PC-9 (cell line): ENCODE measurements at regions not wholly inside any gene's neighbourhood (a gene's known extent, or its start where the extent isn't known, plus 50 kb on each side); places are given as distances from the start of the nearest gene placed in this dataset.

Experiments used
- BruUV-seq: library from RNA; stranded (reverse); fragments of 400-500 nt; replicated peaks from 2 replicates; lab custom pipeline; 2021; lab: Mats Ljungman, UMichigan
- CTCF ChIA-PET: fragments of 300-600 bp; sonication (Branson Sonifier 250); formaldehyde crosslinking; loops from one replicate; lab custom pipeline; 2022; ENCODE audit warnings: antibody characterized with exemption; lab: Charles Lee
- POLR2A ChIA-PET: fragments of 300-600 bp; sonication (Branson Sonifier 250); formaldehyde crosslinking; loops from one replicate; lab custom pipeline; 2022; ENCODE audit warnings: antibody characterized with exemption; ENCODE audit not compliant: unreplicated experiment; lab: Charles Lee
- DNase-seq, 2 experiments: peaks; one replicate each; pipeline versions ENCODE4 v3.0.0 to v3.0.0-alpha.2; 2015 to 2022; ENCODE audit warnings: mixed read lengths in 1 of 2
- H2AFZ ChIP-seq: fragments of 200-600 bp; sonication (generic); 2 replicates; pipeline ENCODE4 v1.8.1; 2017; ENCODE audit warnings: antibody characterized with exemption
- H3F3A ChIP-seq: fragments of 200-600 bp; sonication (generic); 2 replicates; pipeline ENCODE4 v1.8.1; 2017; ENCODE audit warnings: antibody characterized with exemption, mild to moderate bottlenecking, low read depth; ENCODE audit not compliant: insufficient read depth
- H3K27ac ChIP-seq: fragments of 200-600 bp; sonication (generic); 2 replicates; pipeline ENCODE4 v1.6.1; 2016; ENCODE audit warnings: mixed run types
- H3K27me3 ChIP-seq: fragments of 200-600 bp; sonication (generic); 2 replicates; pipeline ENCODE4 v1.6.1; 2016; ENCODE audit warnings: low read depth, mixed run types; ENCODE audit not compliant: insufficient read depth
- H3K36me3 ChIP-seq: fragments of 200-600 bp; sonication (generic); 2 replicates; pipeline ENCODE4 v1.6.1; 2016; ENCODE audit warnings: low read depth, mixed run types
- H3K4me1 ChIP-seq: fragments of 200-600 bp; sonication (generic); replicated peaks from 2 replicates; pipeline ENCODE4 v1.6.1; 2016; ENCODE audit warnings: mixed run types; ENCODE audit not compliant: insufficient read depth
- H3K4me2 ChIP-seq: fragments of 200-600 bp; sonication (generic); 2 replicates; pipeline ENCODE4 v1.6.1; 2017; ENCODE audit warnings: mixed run types
- H3K4me3 ChIP-seq: fragments of 200-600 bp; sonication (generic); 2 replicates; pipeline ENCODE4 v1.6.1; 2016; ENCODE audit warnings: mixed run types
- H3K79me2 ChIP-seq: fragments of 200-600 bp; sonication (generic); 2 replicates; pipeline ENCODE4 v1.6.1; 2017; ENCODE audit warnings: low read depth, mixed run types
- H3K9me2 ChIP-seq: fragments of 200-600 bp; sonication (generic); 2 replicates; pipeline ENCODE4 v1.8.1; 2017; ENCODE audit warnings: mild to moderate bottlenecking; ENCODE audit not compliant: insufficient read depth
- H3K9me3 ChIP-seq: fragments of 200-600 bp; sonication (generic); 2 replicates; pipeline ENCODE4 v1.8.1; 2016; ENCODE audit warnings: low read depth; ENCODE audit not compliant: insufficient read depth
- H4K20me1 ChIP-seq: fragments of 200-600 bp; sonication (generic); 2 replicates; pipeline ENCODE4 v1.8.1; 2017; ENCODE audit not compliant: insufficient read depth
- EZH2 ChIP-seq: fragments of 200-600 bp; sonication (generic); IDR thresholded peaks from 2 replicates; pipeline ENCODE4 v1.8.0; 2017; ENCODE audit warnings: antibody characterized with exemption, low read depth
- intact Hi-C: fragments of 100-400 bp; cut with micrococcal nuclease; formaldehyde crosslinking; loops from one replicate; pipeline ENCODE4 v1.10.0; 2022; ENCODE audit not compliant: unreplicated experiment
- TF ChIP-seq, protein P1 (sequence below): fragments of 200-600 bp; sonication (generic); conservative IDR thresholded peaks from 2 replicates; pipeline ENCODE4 v1.6.1; 2017; ENCODE audit warnings: mixed run types, antibody characterized with exemption, mild to moderate bottlenecking, moderate library complexity

DNA sequence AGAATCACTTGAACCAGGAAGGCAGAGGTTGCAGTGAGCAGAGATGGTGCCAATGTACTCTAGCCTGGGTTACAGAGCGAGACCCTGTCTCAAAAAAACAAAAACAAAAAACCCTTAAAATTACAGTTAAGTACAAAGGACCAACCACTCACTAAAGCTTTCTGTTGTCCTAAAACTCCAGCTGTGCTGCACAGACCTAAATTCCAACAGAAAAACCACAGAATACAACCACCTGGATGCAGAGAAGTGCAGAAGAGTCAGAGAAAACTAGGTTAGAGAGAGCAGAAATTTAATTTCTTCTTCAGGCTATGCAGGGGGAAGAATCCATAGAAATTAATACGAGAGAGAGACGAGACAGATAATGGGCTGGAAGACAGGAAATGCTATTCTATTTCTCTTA lies 376.8 kb upstream of the CXorf51A start:
- Histone ChIP-seq H2AFZ (no peak overlapping the region), H3K4me2 (no peak overlapping the region), H3K79me2 (no peaks in the 10 kb centered on the region), H3K36me3 (no peaks in the 10 kb centered on the region), H3K27ac (no peak overlapping the region), H3K9me2 (no peaks in the 10 kb centered on the region; the same call in 1 of the 2 replicates), H4K20me1 (no peaks in the 10 kb centered on the region), H3K4me3 (no peak overlapping the region), H3K9me3 (no peaks in the 10 kb centered on the region), H3K27me3 (no peaks in the 10 kb centered on the region), H3K4me1 (no peaks in the 10 kb centered on the region), H3F3A (no peaks in the 10 kb centered on the region)
- intact Hi-C loops, result no loop called here
- ChIA-PET CTCF (no interaction called here), POLR2A (no interaction called here)
- no peak for TF ChIP-seq EZH2
- TF ChIP-seq, protein P1, sequence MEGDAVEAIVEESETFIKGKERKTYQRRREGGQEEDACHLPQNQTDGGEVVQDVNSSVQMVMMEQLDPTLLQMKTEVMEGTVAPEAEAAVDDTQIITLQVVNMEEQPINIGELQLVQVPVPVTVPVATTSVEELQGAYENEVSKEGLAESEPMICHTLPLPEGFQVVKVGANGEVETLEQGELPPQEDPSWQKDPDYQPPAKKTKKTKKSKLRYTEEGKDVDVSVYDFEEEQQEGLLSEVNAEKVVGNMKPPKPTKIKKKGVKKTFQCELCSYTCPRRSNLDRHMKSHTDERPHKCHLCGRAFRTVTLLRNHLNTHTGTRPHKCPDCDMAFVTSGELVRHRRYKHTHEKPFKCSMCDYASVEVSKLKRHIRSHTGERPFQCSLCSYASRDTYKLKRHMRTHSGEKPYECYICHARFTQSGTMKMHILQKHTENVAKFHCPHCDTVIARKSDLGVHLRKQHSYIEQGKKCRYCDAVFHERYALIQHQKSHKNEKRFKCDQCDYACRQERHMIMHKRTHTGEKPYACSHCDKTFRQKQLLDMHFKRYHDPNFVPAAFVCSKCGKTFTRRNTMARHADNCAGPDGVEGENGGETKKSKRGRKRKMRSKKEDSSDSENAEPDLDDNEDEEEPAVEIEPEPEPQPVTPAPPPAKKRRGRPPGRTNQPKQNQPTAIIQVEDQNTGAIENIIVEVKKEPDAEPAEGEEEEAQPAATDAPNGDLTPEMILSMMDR, result no peak
- DNase-seq, result no peak
- no TSS peak for BruUV-seq

DNA sequence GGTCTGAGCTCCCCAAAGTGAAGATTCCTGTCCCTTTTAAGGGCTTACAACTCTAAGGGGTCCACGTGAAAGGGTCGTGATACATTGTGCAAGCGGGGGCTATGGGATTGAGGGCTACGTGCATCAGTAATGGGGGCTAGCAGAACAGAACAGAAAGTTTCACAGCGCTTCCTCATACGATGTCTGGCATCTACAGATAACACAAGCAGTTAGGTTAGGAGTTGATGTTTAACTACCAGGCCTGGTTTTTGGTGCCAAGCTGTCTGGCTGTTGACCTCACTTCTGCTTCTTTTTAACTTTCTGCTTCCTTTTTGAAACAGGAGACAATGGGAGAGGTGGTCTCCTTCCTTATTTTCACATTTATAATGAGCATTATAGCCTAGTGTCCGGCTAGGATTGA lies 368.6 kb upstream of the CXorf51A start:
- CTCF ChIA-PET, result no interaction called here

DNA sequence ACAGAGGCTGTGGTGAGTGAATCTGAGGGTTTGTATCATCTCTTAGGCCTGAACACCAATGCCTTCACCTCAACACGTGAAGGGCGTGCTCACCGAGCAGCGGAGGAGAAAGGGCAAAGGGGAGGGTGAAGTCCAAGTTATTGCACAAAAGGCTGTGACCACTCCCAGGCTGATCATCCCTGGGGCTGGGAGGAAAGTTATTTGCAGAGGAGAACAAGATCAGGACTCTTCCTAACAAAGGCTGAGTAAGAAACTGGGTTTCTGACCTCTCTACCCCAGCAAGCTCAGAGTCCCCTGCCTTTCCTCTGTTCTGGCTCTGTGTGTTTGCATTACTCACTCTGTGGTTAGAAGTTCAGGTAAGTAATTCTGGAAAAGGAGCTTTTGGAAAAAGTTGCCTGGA lies 366.3 kb upstream of the CXorf51A start:
- Histone ChIP-seq H4K20me1 (no peaks in the 10 kb centered on the region), H3K9me3 (no peaks in the 10 kb centered on the region), H3K79me2 (no peaks in the 10 kb centered on the region), H3K27ac (no peak overlapping the region), H3K9me2 (no peaks in the 10 kb centered on the region), H2AFZ (no peak overlapping the region), H3K36me3 (no peaks in the 10 kb centered on the region), H3K4me3 (no peak overlapping the region), H3K4me2 (no peak overlapping the region), H3K27me3 (peaks cover 5% of the 10 kb centered on the region; the same call in 1 of the 2 replicates), H3K4me1 (no peaks in the 10 kb centered on the region), H3F3A (no peaks in the 10 kb centered on the region)
- POLR2A ChIA-PET, result no interaction called here
- DNase-seq, result no peak
- BruUV-seq, result no TSS peak
- intact Hi-C loops, result no loop called here
- TF ChIP-seq, protein P1, result no peak
- TF ChIP-seq EZH2, result no peak
- CTCF ChIA-PET, result no interaction called here

More for the DNA sequence above, 368.6 kb upstream of the CXorf51A start:
- Histone ChIP-seq H3K27me3 (no peaks in the 10 kb centered on the region; the same call in 1 of the 2 replicates), H3K4me2 (no peak overlapping the region), H3K79me2 (no peaks in the 10 kb centered on the region), H3K4me1 (no peaks in the 10 kb centered on the region), H3K9me3 (no peaks in the 10 kb centered on the region), H3F3A (no peaks in the 10 kb centered on the region), H3K36me3 (no peaks in the 10 kb centered on the region), H3K27ac (no peak overlapping the region), H2AFZ (no peak overlapping the region), H3K4me3 (no peak overlapping the region), H4K20me1 (no peaks in the 10 kb centered on the region), H3K9me2 (no peaks in the 10 kb centered on the region)
- TF ChIP-seq EZH2, result no peak
- TF ChIP-seq, protein P1, result no peak
- DNase-seq, result no peak
- no TSS peak for BruUV-seq
- POLR2A ChIA-PET, result no interaction called here
- intact Hi-C loops, result no loop called here
